NCI-H748 (cell line): ENCODE measurements at regions not wholly inside any gene's neighbourhood (a gene's known extent, or its start where the extent isn't known, plus 50 kb on each side); places are given as distances from the start of the nearest gene placed in this dataset.

Source experiments
- DNase-seq: peaks from one replicate; lab custom pipeline; 2025; ENCODE audit not compliant: unreplicated experiment; lab: John Stamatoyannopoulos, UW

DNA sequence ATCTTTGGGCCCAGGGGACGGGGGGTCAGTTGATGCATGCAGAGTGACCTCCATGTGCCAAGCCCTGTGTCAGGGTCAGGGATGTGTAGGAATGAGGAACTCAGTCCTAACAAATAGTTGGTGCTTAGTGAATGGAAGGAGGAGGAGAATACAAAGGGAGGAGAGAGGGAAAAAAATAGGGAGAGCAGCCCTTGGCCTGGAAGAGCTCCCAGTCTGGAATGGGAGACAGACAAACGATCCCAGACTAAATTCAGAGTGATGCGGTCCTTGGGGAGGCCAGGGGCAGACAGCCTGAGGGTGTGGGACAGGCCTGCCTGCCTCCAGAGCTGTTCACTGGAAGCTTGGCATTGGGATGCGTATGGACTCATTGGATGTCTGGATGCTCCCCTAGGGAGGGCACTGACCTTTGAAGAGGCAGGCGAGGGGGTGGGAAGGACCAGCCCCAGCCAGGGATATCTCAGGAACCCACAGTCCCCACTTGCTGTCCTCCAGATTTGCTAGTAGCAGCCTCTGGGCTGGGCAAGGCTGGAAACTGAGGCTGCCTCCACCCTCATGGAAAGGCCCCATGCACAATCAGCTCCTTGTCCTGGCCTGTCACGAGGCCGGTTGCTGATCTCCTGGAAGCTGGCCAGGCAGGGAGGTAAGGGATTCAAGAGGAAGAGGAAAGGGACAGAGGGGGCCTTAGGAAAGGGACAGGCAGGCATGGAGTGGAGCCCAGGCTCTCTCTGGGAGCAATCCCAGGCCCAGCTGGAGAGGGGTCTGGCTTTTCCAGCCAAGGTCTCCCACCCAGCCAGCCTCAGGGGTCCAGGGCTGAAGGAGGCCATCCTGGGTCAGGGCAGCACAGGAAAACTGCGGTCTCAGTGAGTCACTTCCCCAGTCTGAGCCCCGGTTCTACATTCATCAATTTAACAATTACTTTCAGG, 69.0 kb upstream of the GGTA1 start:
- DNase-seq, result no peak

DNA sequence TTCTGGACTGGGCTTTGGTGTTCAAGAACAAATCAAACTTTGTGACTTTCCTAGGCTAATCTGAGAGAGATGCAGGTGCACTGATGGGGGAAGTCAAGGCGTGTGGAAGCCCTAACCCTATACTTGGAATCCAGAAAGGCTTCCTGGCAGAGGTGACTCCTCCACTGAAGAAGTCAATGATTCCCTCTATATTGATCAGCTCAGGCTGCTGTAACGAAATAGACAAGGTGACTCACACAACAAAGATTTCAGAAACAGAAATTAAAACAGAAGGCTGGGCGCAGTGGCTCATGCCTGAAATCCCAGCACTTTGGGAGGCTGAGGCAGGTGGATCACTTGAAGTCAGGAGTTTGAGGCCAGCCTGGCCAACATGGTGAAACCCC, 69.6 kb upstream of the GGTA1 start:
- no peak for DNase-seq

DNA sequence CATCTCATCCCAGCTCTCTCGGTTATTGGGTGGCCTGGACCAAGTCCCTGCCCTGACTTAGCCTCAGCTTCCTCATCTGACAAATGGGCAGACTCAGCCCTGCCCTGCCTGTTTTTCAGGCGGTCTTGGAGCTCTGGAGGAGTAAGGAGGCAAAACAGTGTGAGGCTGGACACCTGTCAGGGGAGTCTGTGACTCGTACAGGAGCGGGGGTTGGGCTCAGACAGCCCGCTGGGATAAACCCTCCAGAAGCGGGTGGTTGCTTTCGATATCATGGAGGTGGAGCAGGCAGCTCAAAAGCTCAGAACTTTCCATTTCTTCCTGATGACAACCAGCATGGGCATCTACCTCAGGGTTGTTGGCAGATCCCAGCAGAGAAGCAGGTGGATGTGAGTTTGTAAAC, 72.9 kb upstream of the GGTA1 start:
- no peak for DNase-seq

GRCh38 chr9:121573717-121574485, 74.3 kb upstream of the GGTA1 start:
- no peak for DNase-seq

- DNase-seq, result no peak
These were observed 75.3 kb upstream of the GGTA1 start for GRCh38 chr9:121574774-121575519.

GRCh38 chr9:121576281-121577075, 75.0 kb upstream of the DAB2IP start:
- no peak for DNase-seq

- no peak for DNase-seq
These were observed 74.3 kb upstream of the DAB2IP start for GRCh38 chr9:121577166-121577565.

GRCh38 chr9:121577572-121577971, 73.9 kb upstream of the DAB2IP start:
- DNase-seq, result no peak

GRCh38 chr9:121581786-121582600, 69.4 kb upstream of the DAB2IP start:
- DNase-seq, result peak; percentile 11

GRCh38 chr9:121582641-121583040, 68.8 kb upstream of the DAB2IP start:
- DNase-seq, result no peak

DNA sequence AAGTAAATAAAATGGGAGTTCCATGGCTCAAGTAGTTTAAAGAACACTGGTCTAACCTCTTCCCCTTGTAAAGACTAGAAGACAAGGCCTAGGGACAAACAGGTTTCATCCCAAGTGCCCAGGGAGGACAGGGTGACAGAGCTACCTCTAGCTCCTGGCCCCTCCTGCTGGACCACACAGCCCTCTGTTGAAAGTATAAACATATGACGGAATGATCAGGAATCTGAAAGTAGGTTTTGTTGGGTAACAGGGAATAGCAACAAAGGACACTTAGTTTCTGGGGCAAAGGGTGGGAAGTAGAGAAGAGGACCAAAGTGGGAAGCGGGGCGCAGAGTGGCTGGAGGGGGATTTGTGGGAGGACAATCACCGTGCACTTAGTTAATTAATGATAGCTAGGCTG, 67.0 kb upstream of the DAB2IP start:
- DNase-seq, result no peak

GRCh38 chr9:121587863-121588262, 63.6 kb upstream of the DAB2IP start:
- DNase-seq, result no peak

GRCh38 chr9:121589986-121590385, 61.4 kb upstream of the DAB2IP start:
- peak; percentile 13 for DNase-seq

- DNase-seq, result no peak
These were observed 59.2 kb upstream of the DAB2IP start for GRCh38 chr9:121592265-121592664.

- no peak for DNase-seq
These were observed 58.4 kb upstream of the DAB2IP start for GRCh38 chr9:121593066-121593465.

- no peak for DNase-seq
These were observed 54.9 kb upstream of the DAB2IP start for GRCh38 chr9:121596515-121596914.

DNA sequence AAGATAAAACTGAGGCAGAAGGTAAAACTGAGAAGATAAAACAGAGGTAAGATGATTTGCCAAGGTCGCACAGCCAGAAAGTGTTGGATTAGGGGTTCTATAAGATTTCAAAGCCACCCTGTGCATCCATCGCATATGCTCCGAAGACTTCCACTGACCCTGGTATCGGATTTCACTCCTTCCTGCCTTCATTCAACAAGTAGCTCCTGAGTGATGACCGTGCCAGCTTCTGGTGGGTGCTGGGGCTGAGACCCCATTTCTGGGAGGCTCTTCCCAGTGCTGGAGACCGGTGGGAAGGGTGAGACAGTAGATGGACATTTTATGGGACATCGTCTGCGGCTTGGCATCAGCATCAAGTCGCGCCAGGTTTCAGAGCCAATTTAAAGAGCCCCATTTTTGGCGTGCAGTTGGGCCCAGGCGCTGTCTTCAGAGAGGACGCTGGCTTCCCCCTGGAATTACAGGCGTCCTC, 53.7 kb upstream of the DAB2IP start:
- DNase-seq, result no peak

GRCh38 chr9:121598167-121598964, 53.1 kb upstream of the DAB2IP start:
- DNase-seq, result peak; percentile 37
